ENCODE measurements at regions not wholly inside any gene's neighbourhood (a gene's known extent, or its start where the extent isn't known, plus 50 kb on each side); places are given as distances from the start of the nearest gene placed in this dataset.

GRCh38 chr3:160115387-160115786 is 109.8 kb upstream of the C3orf80 start:
- Histone ChIP-seq H3K27ac (ENCODE audit: low read depth in 1 of 2, low read length in 2 of 2) (no peak overlapping the region), H3K27me3 (ENCODE audit: control insufficient read depth in 4 of 4, insufficient read depth in 4 of 4, low read length in 3 of 4) (no peaks in the 10 kb centered on the region), H3K36me3 (ENCODE audit: control insufficient read depth in 4 of 4, insufficient read depth in 3 of 4, low read depth in 1 of 4, low read length in 3 of 4) (no peaks in the 10 kb centered on the region), H3K4me1 (ENCODE audit: control insufficient read depth in 4 of 4, insufficient read depth in 4 of 4, low read length in 3 of 4) (peaks cover 8 to 11% (median 9%) of the 10 kb centered on the region in 4 donors), H3K9ac (ENCODE audit: low read depth in 1 of 2, low read length in 2 of 2) (no peak overlapping the region), H3K4me3 (ENCODE audit: low read depth in 1 of 3, low read length in 3 of 3) (no peak overlapping the region), H3K9me3 (ENCODE audit: control insufficient read depth in 4 of 4, low read length in 3 of 4) (no peaks in the 10 kb centered on the region)
- TF ChIP-seq RXRA (IDR thresholded peaks at IDR 0.05) (peak in 1 of 2 donors; percentile 14), MAX (IDR thresholded peaks at IDR 0.05) (no peak), CTCF (IDR thresholded peaks at IDR 0.05; ENCODE audit: low read depth, low read length, missing input control) (peak; percentile 6), REST (IDR thresholded peaks at IDR 0.05) (no peak), SP1 (IDR thresholded peaks at IDR 0.05) (no peak), HNF4A (conservative IDR thresholded peaks at IDR 0.05) (peak in 1 of 2 donors; percentile 16), EGR1 (IDR thresholded peaks at IDR 0.05; ENCODE audit: low read depth in 2 of 2) (no peak), RAD21 (IDR thresholded peaks at IDR 0.05) (no peak), NR2F2 (IDR thresholded peaks at IDR 0.05) (no peak)
- DNase-seq (ENCODE audit: low spot score), result no peak
- 64% methylated on average over 2 of the region's 2 CpGs for WGBS

- no peak for DNase-seq (ENCODE audit: low spot score)
- Histone ChIP-seq H3K9me3 (ENCODE audit: control insufficient read depth in 4 of 4, low read length in 3 of 4) (no peaks in the 10 kb centered on the region), H3K9ac (ENCODE audit: low read depth in 1 of 2, low read length in 2 of 2) (no peak overlapping the region), H3K27me3 (ENCODE audit: control insufficient read depth in 4 of 4, insufficient read depth in 4 of 4, low read length in 3 of 4) (peaks cover 0 to 4% (median 0%) of the 10 kb centered on the region in 4 donors), H3K4me3 (ENCODE audit: low read depth in 1 of 3, low read length in 3 of 3) (no peak overlapping the region), H3K36me3 (ENCODE audit: control insufficient read depth in 4 of 4, insufficient read depth in 3 of 4, low read depth in 1 of 4, low read length in 3 of 4) (no peaks in the 10 kb centered on the region), H3K4me1 (ENCODE audit: control insufficient read depth in 4 of 4, insufficient read depth in 4 of 4, low read length in 3 of 4) (no peaks in the 10 kb centered on the region), H3K27ac (ENCODE audit: low read depth in 1 of 2, low read length in 2 of 2) (no peak overlapping the region)
- TF ChIP-seq REST (IDR thresholded peaks at IDR 0.05), result no peak
- TF ChIP-seq EGR1 (IDR thresholded peaks at IDR 0.05; ENCODE audit: low read depth in 2 of 2), result no peak
- TF ChIP-seq FOXA1 (IDR thresholded peaks at IDR 0.05), result no peak
- no peak for TF ChIP-seq HNF4G (IDR thresholded peaks at IDR 0.05)
- TF ChIP-seq SP1 (IDR thresholded peaks at IDR 0.05), result no peak
- no peak for TF ChIP-seq MAX (IDR thresholded peaks at IDR 0.05)
- no peak for TF ChIP-seq TAF1 (conservative IDR thresholded peaks at IDR 0.05)
- TF ChIP-seq HNF4A (conservative IDR thresholded peaks at IDR 0.05), result no peak
- TF ChIP-seq CTCF (IDR thresholded peaks at IDR 0.05; ENCODE audit: low read depth, low read length, missing input control), result no peak
- TF ChIP-seq NR2F2 (IDR thresholded peaks at IDR 0.05), result no peak
- no peak for TF ChIP-seq FOXA2 (IDR thresholded peaks at IDR 0.05)
- no peak for TF ChIP-seq YY1 (IDR thresholded peaks at IDR 0.05)
These were observed 101.0 kb upstream of the C3orf80 start for GRCh38 chr3:160124224-160124623.

All from liver (tissue), 8 donors.